Right ventricle myocardium superior (tissue), 1 donor: ENCODE measurements at regions not wholly inside any gene's neighbourhood (a gene's known extent, or its start where the extent isn't known, plus 50 kb on each side); places are given as distances from the start of the nearest gene placed in this dataset.
"Not testable (repeated sequence)": the region's sequence is repeated elsewhere in the genome, so short reads cannot be mapped to it uniquely, and the experiment has no call there.

Source experiments
- ATAC-seq: fragments of 200-7000 bp; cut with Tn5 transposase; one replicate; pipeline ENCODE4 v1.9.1; 2020; ENCODE audit warnings: mild to moderate bottlenecking; ENCODE audit not compliant: poor library complexity
- DNase-seq: peaks from one replicate; pipeline ENCODE4 v3.0.0-alpha.2; 2020
- intact Hi-C: fragments of 100-400 bp; cut with DNase I; formaldehyde crosslinking; loops from one replicate; pipeline ENCODE4 v1.11.2; 2022
- donor health status: DM: no; HTN: yes; CAD: no; lungs with severe emphysema.

GRCh38 chr19:56894626-56895025 lies 54.1 kb upstream of the PEG3 start:
- DNase-seq (no peak), ATAC-seq (no peak)
- intact Hi-C loops, result no loop called here

GRCh38 chr19:56896095-56896494 lies 55.6 kb upstream of the PEG3 start:
- ATAC-seq (no peak), DNase-seq (no peak)
- intact Hi-C loops, result no loop called here

GRCh38 chr19:56899943-56900342 lies 59.4 kb upstream of the PEG3 start:
- intact Hi-C loops, result no loop called here
- ATAC-seq (no peak), DNase-seq (no peak)

- ATAC-seq (no peak), DNase-seq (no peak)
- intact Hi-C loops, result no loop called here
Observed at GRCh38 chr19:56900573-56901097, 60.1 kb upstream of the PEG3 start.

- no peak for ATAC-seq
- no peak for DNase-seq
- intact Hi-C loops, result no loop called here
Observed at GRCh38 chr19:56905631-56906150, 65.2 kb upstream of the PEG3 start.

GRCh38 chr19:56912401-56913112 lies 72.0 kb upstream of the PEG3 start:
- DNase-seq (no peak), ATAC-seq (no peak)
- intact Hi-C loops, result no loop called here

DNA sequence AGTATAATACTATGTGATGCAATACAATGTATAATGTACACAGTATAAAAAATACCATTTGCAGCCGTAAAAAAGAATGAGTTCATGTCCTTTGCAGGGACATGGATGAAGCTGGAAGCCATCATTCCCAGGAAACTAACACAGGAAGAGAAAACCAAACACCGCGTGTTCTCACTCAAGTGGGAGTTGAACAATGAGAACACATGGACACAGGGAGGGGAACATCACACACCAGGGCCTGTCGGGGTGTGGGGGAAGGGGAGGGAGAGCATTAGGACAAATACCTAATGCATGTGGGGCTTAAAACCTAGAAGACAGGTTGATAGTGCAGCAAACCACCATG lies 72.6 kb upstream of the PEG3 start:
- DNase-seq, intact Hi-C loops, ATAC-seq: not testable (repeated sequence)

- DNase-seq (no peak), ATAC-seq (no peak)
- intact Hi-C loops, result no loop called here
Observed at GRCh38 chr19:56916528-56916927, 76.0 kb upstream of the PEG3 start.

DNA sequence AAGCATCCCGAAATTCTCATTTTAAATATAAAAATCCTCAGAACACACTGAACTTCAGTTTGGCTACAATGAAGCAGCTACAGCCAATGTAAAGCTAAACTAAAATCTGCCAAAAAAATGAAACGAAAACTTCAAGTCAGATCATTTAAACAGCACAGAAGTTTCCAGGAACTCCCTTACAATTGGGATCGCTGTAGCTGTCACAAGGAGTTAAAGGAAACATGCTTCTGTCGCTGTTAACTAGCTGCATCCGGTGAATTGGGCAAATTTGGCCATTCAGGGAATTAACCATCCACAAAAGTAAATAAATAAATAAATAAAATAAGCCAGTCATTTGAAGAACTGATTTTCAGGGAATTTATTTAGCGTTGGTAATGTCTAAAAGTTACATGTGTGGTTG lies 77.0 kb upstream of the PEG3 start:
- no peak for DNase-seq
- intact Hi-C loops, result no loop called here
- ATAC-seq, result no peak

DNA sequence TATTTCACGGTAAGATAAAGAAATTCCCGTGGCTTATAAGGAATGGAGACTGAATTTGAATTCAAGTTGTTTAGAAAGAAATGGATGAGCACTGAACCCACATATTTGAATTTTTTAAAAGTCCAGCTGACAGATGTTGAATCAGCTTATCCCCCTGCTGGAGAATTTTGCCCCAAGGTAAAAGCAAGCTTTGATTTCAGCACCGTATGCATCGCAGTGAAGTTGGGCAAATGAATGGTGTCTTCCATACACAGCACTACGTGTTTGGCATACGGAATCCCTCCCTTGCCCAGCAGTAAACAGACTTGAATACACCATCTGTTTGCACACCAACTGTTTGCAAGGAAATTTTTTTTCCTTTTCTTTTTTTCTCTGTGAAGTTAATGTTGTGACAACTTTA lies 77.5 kb upstream of the PEG3 start:
- no peak for ATAC-seq
- DNase-seq, result no peak

DNA sequence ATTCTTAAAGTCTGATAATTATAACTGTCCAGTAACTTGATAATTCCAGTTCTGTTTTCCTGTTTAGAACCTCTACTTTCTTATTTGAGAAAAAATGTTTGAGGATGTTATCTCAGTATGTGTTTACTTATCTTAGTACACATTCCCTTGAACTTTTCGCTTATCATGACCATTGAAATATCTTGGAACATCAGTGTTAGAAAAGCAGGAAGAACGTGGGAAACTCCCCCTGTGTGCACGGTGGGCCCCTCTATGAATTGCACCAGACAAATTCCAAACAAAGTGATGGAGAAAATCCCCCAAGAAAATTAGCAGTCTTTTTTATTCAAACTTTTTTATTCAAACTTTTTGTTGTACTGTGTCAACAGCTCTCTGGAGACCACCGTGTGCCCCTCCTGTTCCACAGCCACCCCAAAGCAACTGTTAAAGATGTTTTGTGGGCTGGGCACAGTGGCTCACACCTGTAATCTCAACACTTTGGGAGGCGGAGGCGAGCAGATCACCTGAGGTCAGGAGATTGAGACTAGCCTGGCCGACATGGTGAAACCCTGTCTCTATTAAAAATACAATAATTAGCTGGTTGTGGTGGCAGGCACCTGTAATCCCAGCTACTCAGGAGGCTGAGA lies 78.3 kb upstream of the PEG3 start:
- DNase-seq (no peak), ATAC-seq (no peak)
- intact Hi-C loops, result no loop called here

More for the DNA sequence above, 77.5 kb upstream of the PEG3 start:
- intact Hi-C loops, result no loop called here

DNA sequence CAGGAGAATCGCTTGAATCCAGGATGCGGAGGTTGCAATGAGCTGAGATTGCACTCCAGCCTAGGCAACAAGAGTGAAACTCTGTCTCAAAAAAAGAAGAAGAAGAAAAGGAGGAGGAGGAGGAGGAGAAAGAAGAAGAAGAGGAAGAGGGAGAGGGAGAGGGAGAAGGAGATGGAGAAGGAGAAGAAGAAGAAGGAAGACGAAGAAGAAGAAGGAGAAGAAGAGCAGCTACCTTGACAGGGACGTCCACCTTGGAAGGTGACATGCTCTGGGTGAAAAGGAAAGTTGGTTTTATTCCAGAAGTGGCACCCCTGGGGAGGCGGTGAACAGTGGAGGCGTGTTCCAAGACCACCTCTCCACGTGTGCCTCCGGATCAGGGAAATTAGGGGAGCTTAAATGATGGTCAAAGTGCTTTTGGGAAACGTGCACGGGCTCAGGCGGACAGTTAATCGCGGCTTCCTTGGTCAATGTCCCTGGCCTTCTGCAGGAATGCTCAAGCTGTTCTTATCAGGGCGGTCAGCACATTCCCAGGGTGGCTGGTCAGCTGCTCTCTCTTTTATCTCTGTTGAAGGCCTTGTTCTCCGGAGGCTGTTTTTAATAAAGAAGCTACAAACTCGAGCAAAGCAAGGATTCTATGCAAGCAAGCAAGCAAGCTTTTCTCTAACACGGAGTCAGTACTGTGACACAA lies 78.9 kb upstream of the PEG3 start:
- ATAC-seq (no peak), DNase-seq (no peak)
- intact Hi-C loops, result no loop called here

DNA sequence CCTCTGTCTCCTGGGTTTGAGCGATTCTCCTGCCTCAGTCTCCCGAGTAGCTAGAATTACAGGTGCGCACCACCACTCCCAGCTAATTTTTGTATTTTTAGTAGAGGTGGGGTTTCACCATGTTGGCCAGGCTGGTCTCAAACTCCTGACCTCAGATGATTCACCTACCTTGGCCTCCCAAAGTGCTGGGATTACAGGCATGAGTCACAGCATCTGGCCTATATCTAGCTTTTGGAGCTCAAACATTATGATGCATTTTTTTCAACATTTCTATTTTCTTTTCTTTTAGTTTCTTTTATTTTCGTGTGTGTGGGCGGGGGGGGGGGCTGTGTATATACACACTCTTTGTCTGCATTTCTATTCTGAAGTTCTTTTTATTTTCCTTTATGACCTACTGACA lies 85.6 kb upstream of the PEG3 start:
- ATAC-seq, intact Hi-C loops, DNase-seq: not testable (repeated sequence)

DNA sequence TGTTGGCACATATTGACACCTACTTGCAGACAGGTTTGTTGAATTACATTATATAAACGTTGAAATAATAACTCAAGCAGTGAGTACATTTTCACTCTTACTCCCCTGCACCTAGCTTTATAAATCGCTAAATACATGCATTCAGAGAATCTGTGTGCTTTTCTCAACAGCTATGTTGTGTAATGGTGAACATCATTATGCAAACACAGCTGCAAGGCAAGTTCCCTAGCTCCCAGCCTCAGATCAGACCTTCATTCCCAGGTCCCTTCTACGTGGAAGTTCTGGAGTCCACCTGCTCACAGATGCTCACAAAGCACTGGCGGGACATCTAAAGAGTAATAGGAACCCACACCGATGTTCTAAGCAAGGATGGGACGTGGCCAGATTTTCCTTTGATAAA lies 86.8 kb upstream of the PEG3 start:
- DNase-seq, result no peak
- no peak for ATAC-seq
- intact Hi-C loops, result no loop called here

DNA sequence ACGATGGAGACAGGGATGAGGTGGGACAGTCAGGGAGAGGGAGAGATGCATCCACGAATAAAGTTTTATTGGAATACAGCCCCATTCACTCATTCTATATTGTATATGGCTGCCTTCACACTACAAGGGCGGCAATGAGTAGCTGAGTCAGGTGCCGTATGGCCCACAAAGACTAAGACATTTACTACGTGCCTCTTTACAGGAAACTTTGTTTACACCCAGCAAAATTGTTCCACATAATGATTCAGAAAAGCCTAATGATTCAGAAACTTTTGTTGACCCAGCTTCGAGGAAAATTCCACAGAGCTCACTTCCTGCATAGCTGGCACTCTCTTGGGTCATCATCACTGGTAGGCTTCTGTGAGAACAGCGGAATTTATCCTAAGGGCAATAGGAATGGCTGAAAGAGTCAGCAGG lies 87.3 kb upstream of the PEG3 start:
- intact Hi-C loops, result no loop called here
- DNase-seq, result no peak
- ATAC-seq, result no peak

GRCh38 chr19:56930647-56931535 lies 90.4 kb upstream of the PEG3 start:
- no peak for ATAC-seq
- intact Hi-C loops, result no loop called here
- no peak for DNase-seq

DNA sequence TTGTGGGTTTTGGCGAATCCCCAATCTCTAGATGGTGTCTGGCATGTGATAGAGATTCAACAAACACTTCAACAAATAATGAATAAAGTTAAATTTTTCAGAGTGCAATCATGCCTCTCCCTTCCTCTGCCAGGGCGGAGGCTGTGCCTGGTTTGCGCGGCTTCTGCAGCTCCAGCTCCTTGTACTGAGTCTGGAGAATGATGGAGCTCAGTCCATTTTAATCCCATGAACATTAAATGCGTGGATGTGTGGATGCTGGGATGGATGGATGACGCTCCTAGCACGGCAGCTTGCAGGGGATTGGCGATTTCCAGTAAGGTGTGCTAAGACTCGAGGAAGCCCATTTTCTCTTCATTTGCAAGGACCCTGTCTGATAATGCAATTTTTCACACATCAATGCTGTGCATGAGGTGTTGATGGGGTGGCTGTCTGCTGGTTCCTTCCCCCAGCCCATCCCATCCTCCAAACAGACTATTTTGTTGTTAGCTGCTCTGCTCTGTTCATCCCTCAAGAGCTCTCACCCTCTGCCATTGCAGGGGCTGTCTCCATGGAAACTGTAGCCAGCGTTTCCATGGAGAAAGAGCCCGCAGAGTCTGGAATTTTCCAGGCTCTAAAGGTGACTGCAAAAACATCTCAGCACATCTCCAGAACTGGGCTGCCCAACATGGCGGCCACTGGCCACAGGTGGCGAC lies 92.6 kb upstream of the PEG3 start:
- intact Hi-C loops, result no loop called here
- no peak for ATAC-seq
- DNase-seq, result no peak

DNA sequence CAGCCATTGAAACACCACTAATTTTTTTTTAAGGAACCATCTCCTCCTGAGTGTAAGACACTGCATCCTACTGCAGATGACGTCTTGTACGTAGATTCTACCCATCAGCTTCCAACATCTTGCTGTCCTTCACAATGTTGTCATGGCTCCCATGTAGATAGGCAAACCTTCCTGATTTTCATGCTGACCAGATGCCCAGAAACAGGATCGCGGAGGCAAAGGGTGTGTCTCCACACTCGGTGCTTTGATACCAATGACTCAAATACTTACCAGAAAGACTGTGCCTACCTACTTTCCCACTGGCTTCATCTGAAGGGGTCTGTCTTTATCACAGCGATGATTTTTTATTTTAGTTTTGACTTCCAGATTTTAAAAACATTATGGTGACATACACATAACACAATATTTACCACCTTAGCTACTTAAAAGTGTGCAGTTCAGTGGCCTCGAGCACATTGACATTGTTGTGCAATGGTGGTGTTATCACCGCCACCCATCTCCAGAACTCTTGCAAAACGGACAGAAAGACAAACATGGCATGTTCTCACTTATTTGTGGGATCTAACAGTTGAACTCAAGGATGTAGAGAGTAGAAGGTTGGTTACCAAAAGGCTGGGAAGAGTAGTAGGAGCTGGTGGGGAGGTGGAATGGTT lies 94.0 kb upstream of the PEG3 start:
- intact Hi-C loops, result no loop called here
- ATAC-seq, result no peak
- no peak for DNase-seq
